GM18951 (cell line): ENCODE measurements at regions not wholly inside any gene's neighbourhood (a gene's known extent, or its start where the extent isn't known, plus 50 kb on each side); places are given as distances from the start of the nearest gene placed in this dataset.

Experiments used
- POLR2A ChIP-seq: IDR thresholded peaks from 4 replicates; pipeline ENCODE4 v1.6.1; 2011; ENCODE audit warnings: mild to moderate bottlenecking; ENCODE audit not compliant: insufficient read length, insufficient read depth; ENCODE audit errors: extremely low read depth
- in situ Hi-C: fragments of 300-500 bp; cut with MboI; formaldehyde crosslinking; loops from one replicate; pipeline ENCODE4 v1.12.0; 2022; ENCODE audit warnings: low sequenced_read_pairs, mixed read lengths, inconsistent platforms; ENCODE audit not compliant: unreplicated experiment

- no peak for TF ChIP-seq POLR2A
- in situ Hi-C loops: no loop called here
Observed at GRCh38 chr2:103945083-103945482, 908.8 kb upstream of the POU3F3 start.

- TF ChIP-seq POLR2A: no peak
- in situ Hi-C loops: no loop called here
Observed at GRCh38 chr2:103959174-103960128, 894.5 kb upstream of the POU3F3 start.

- TF ChIP-seq POLR2A: no peak
Observed at GRCh38 chr2:103960129-103960513, 893.8 kb upstream of the POU3F3 start.

GRCh38 chr2:103960951-103961350, 893.0 kb upstream of the POU3F3 start:
- in situ Hi-C loops: no loop called here
- no peak for TF ChIP-seq POLR2A

More at GRCh38 chr2:103960129-103960513, 893.8 kb upstream of the POU3F3 start:
- in situ Hi-C loops: no loop called here

- in situ Hi-C loops: no loop called here
- no peak for TF ChIP-seq POLR2A
Observed at GRCh38 chr2:103961862-103962261, 892.1 kb upstream of the POU3F3 start.

- in situ Hi-C loops: no loop called here
- TF ChIP-seq POLR2A: no peak
Observed at GRCh38 chr2:103962670-103963069, 891.2 kb upstream of the POU3F3 start.

- in situ Hi-C loops: no loop called here
- no peak for TF ChIP-seq POLR2A
Observed at GRCh38 chr2:103963146-103963725, 890.7 kb upstream of the POU3F3 start.

GRCh38 chr2:103977241-103977640, 876.7 kb upstream of the POU3F3 start:
- no peak for TF ChIP-seq POLR2A
- in situ Hi-C loops: no loop called here

- in situ Hi-C loops: no loop called here
- TF ChIP-seq POLR2A: no peak
Observed at GRCh38 chr2:103977668-103978067, 876.2 kb upstream of the POU3F3 start.

- in situ Hi-C loops: no loop called here
- TF ChIP-seq POLR2A: no peak
Observed at GRCh38 chr2:103980401-103980800, 873.5 kb upstream of the POU3F3 start.

- in situ Hi-C loops: no loop called here
Observed at GRCh38 chr2:103982691-103983090, 871.2 kb upstream of the POU3F3 start.

GRCh38 chr2:103986001-103986400, 867.9 kb upstream of the POU3F3 start:
- TF ChIP-seq POLR2A: no peak
- in situ Hi-C loops: no loop called here

More at GRCh38 chr2:103982691-103983090, 871.2 kb upstream of the POU3F3 start:
- no peak for TF ChIP-seq POLR2A

- in situ Hi-C loops: no loop called here
Observed at GRCh38 chr2:103991591-103991990, 862.3 kb upstream of the POU3F3 start.

GRCh38 chr2:104004821-104005220, 849.1 kb upstream of the POU3F3 start:
- no peak for TF ChIP-seq POLR2A
- in situ Hi-C loops: no loop called here

More at GRCh38 chr2:103991591-103991990, 862.3 kb upstream of the POU3F3 start:
- TF ChIP-seq POLR2A: no peak
